GM11168 (cell line): ENCODE measurements at regions not wholly inside any gene's neighbourhood (a gene's known extent, or its start where the extent isn't known, plus 50 kb on each side); places are given as distances from the start of the nearest gene placed in this dataset.
"Not testable (repeated sequence)": the region's sequence is repeated elsewhere in the genome, so short reads cannot be mapped to it uniquely, and the experiment has no call there.

Experiments used
- in situ Hi-C: fragments of 300-500 bp; cut with MboI; formaldehyde crosslinking; loops from one replicate; pipeline ENCODE4 v1.12.0; 2022; ENCODE audit warnings: low sequenced_read_pairs; ENCODE audit not compliant: unreplicated experiment

- in situ Hi-C loops = not testable (repeated sequence)
Measured at GRCh38 chr6:97979285-97979684, 696.3 kb upstream of the MMS22L start.

- in situ Hi-C loops = no loop called here
Measured at GRCh38 chr6:97989451-97989850, 706.4 kb upstream of the MMS22L start.

- in situ Hi-C loops = no loop called here
Measured at GRCh38 chr6:97995158-97995557, 712.1 kb upstream of the MMS22L start.

- in situ Hi-C loops = no loop called here
Measured at GRCh38 chr6:98002678-98003077, 719.7 kb upstream of the MMS22L start.

- in situ Hi-C loops = no loop called here
Measured at GRCh38 chr6:98014442-98015201, 731.6 kb upstream of the MMS22L start.

- in situ Hi-C loops = no loop called here
Measured at GRCh38 chr6:98016565-98016964, 733.5 kb upstream of the MMS22L start.

GRCh38 chr6:98020222-98020621 lies 737.2 kb upstream of the MMS22L start:
- in situ Hi-C loops = no loop called here

GRCh38 chr6:98024359-98024758 lies 741.3 kb upstream of the MMS22L start:
- in situ Hi-C loops = no loop called here

- in situ Hi-C loops = no loop called here
Measured at GRCh38 chr6:98027898-98028297, 744.9 kb upstream of the MMS22L start.

- in situ Hi-C loops = no loop called here
Measured at GRCh38 chr6:98033617-98034016, 750.6 kb upstream of the MMS22L start.

- in situ Hi-C loops = no loop called here
Measured at GRCh38 chr6:98036344-98036923, 753.4 kb upstream of the MMS22L start.

- in situ Hi-C loops = no loop called here
Measured at GRCh38 chr6:98037571-98037970, 754.6 kb upstream of the MMS22L start.

GRCh38 chr6:98039443-98039842 lies 756.4 kb upstream of the MMS22L start:
- in situ Hi-C loops = no loop called here

GRCh38 chr6:98039904-98040607 lies 757.0 kb upstream of the MMS22L start:
- in situ Hi-C loops = no loop called here

GRCh38 chr6:98041056-98041455 lies 758.0 kb upstream of the MMS22L start:
- in situ Hi-C loops = no loop called here

- in situ Hi-C loops = no loop called here
Measured at GRCh38 chr6:98041921-98042320, 758.9 kb upstream of the MMS22L start.

- in situ Hi-C loops = no loop called here
Measured at GRCh38 chr6:98044151-98044561, 761.1 kb upstream of the MMS22L start.

- in situ Hi-C loops = no loop called here
Measured at GRCh38 chr6:98044791-98045470, 761.9 kb upstream of the MMS22L start.

GRCh38 chr6:98047164-98047563 lies 764.1 kb upstream of the MMS22L start:
- in situ Hi-C loops = no loop called here

- in situ Hi-C loops = no loop called here
Measured at GRCh38 chr6:98047871-98048270, 764.9 kb upstream of the MMS22L start.

GRCh38 chr6:98054453-98054852 lies 771.4 kb upstream of the MMS22L start:
- in situ Hi-C loops = no loop called here
